ENCODE measurements at regions not wholly inside any gene's neighbourhood (a gene's known extent, or its start where the extent isn't known, plus 50 kb on each side); places are given as distances from the start of the nearest gene placed in this dataset.

DNA sequence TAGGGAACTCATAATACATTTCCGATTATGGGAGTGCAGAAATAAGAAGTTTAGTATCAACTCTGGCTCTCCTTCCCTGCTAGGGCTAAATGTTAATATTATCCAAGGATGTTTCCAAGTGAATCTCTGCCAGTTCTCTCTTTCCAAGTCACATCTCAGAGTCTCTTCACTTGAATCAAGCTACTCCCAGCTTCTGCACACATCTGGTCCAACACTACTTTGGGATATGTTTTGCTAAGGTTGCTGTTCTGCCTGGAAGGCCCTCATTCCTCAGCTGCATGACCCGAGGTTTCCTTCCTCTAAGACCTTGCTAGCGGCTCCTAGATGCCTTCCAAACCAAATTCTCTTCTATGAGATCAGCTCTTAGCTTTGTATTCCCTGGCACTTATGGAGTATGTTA, 331.8 kb downstream of the GJA1 start:
- no peak for TF ChIP-seq POLR2A (conservative IDR thresholded peaks at IDR 0.05)
- TF ChIP-seq TBL1XR1 (IDR thresholded peaks at IDR 0.05; ENCODE audit: low read length in 2 of 2) = no peak
- no peak for TF ChIP-seq ZNF175 (CRISPR knock-in tag; IDR thresholded peaks at IDR 0.05; ENCODE audit: low read depth)
- TF ChIP-seq POLR2AphosphoS5 (IDR thresholded peaks at IDR 0.05; ENCODE audit: control insufficient read depth, insufficient read depth, low read depth, low read length) = no peak

Measured in K562 (cell line).